PFSK-1 (cell line): ENCODE measurements at regions not wholly inside any gene's neighbourhood (a gene's known extent, or its start where the extent isn't known, plus 50 kb on each side); places are given as distances from the start of the nearest gene placed in this dataset.

ENCODE experiments used
- FOXP2 ChIP-seq: optimal IDR thresholded peaks from 2 replicates; pipeline ENCODE3; 2011; ENCODE audit warnings: borderline replicate concordance, control low read depth, inconsistent platforms; ENCODE audit not compliant: insufficient read depth; ENCODE audit errors: extremely low read length, extremely low read depth
- POLR2AphosphoS5 ChIP-seq: IDR thresholded peaks from 2 replicates; pipeline ENCODE4 v1.6.1; 2012; ENCODE audit warnings: low read depth, mild to moderate bottlenecking, control low read depth, low read length, moderate library complexity
- REST ChIP-seq, 2 experiments: IDR thresholded peaks; 2 replicates each; pipeline versions ENCODE4 v1.6.1 to v1.8.0; 2011 to 2012; ENCODE audit warnings: low read depth in 2 of 2, low read length in 2 of 2, control low read depth in 1 of 2, inconsistent platforms in 1 of 2, mild to moderate bottlenecking in 1 of 2, moderate library complexity in 1 of 2; ENCODE audit not compliant: insufficient read depth in 1 of 2
- SIN3A ChIP-seq: IDR thresholded peaks from 2 replicates; pipeline ENCODE4 v1.6.1; 2012; ENCODE audit warnings: mild to moderate bottlenecking, low read length, moderate library complexity, borderline replicate concordance; ENCODE audit not compliant: insufficient read depth
- TAF1 ChIP-seq: IDR thresholded peaks from 2 replicates; pipeline ENCODE4 v1.6.1; 2012; ENCODE audit warnings: low read length, control low read depth, borderline replicate concordance; ENCODE audit not compliant: insufficient read depth

DNA sequence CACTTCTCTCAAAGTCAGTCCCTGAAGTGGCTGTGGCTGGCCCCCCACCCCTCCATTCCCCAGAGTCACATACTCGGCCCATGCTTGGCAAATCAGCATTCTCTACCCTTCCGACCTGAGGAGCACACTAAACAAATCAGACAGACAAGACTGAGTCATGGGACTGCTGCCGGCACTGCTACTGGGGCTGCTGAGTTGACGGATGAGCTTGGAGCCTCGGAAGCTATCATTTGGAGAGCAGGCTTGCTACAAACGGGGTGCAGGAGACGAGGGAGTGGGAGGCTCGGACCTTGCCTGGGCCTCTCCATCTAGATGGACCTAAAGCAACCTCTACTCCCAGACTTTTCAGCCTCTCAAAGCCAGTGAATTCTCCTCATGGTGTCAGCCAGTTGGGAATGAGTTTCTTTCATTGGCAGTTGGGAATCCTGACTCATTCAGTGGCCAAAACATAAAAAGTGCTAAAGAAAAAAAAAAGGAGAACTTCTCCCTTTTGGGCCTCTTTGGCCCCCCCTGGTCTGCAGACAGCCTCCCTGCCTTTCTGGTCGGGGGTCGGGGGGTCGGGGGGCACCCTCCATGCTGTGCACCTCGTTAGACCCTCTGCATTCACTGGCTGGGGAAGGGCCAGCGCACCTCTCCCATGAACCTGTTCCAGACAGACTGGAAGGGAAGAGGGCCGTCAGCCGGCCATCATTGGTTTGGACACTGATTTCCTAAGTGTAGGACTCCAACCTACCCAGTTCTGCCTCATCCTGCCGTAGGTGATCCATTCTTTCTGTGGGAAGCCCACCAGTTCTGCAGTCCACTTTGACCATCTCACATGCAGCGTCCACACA, 52.3 kb upstream of the COL13A1 start:
- TF ChIP-seq POLR2AphosphoS5 = no peak
- no peak for TF ChIP-seq SIN3A
- no peak for TF ChIP-seq TAF1
- no peak for TF ChIP-seq REST (IDR thresholded peaks at IDR 0.05; ENCODE audit: insufficient read depth in 1 of 2, low read depth in 2 of 2, low read length in 2 of 2)
- no peak for TF ChIP-seq FOXP2

GRCh38 chr10:69750011-69750373, 51.7 kb upstream of the COL13A1 start:
- no peak for TF ChIP-seq FOXP2
- TF ChIP-seq TAF1 = no peak
- TF ChIP-seq SIN3A = no peak
- no peak for TF ChIP-seq POLR2AphosphoS5
- no peak for TF ChIP-seq REST (IDR thresholded peaks at IDR 0.05; ENCODE audit: insufficient read depth in 1 of 2, low read depth in 2 of 2, low read length in 2 of 2)

DNA sequence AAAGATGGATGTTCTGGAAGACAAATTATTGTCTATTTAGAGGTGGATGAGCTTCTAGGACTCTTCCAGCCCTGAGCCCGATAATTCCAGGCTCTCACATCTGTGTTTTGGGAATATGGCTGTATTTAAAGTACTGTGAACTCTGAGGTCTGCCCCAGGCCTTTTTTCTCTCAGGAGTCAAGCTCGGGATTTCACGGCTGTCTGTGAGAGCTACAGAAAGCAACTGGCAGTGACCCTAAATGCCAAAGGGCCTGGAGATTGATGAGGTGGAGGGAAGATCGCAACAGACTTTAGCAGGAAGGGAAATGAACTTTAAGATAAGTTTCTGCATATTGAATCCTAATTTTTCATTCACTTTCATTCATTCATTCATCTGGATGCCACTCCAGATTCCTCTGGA, 51.0 kb upstream of the COL13A1 start:
- no peak for TF ChIP-seq REST (IDR thresholded peaks at IDR 0.05; ENCODE audit: insufficient read depth in 1 of 2, low read depth in 2 of 2, low read length in 2 of 2)
- TF ChIP-seq TAF1 = no peak
- TF ChIP-seq POLR2AphosphoS5 = no peak
- no peak for TF ChIP-seq FOXP2
- TF ChIP-seq SIN3A = no peak

DNA sequence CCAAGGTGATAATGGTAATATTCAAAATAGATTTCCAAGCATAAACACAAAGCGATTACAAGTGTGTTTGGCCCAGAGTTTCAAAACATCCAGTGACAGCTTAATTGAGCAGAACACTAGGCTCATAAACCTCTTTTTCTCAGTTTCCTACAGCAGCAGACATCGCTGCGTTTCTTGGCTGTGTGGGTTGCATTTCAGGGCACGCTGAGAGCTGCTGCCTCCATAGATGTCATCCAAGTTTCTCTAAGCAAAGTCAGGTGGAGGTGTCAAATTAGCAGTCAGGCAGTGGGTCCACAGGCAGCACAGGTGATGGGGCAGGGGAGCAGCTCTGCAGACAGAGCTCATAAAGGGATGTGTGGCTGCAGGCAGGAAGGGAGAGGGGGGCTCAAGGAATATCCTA, 50.5 kb upstream of the COL13A1 start:
- TF ChIP-seq FOXP2 (no peak), POLR2AphosphoS5 (no peak), SIN3A (no peak), REST (IDR thresholded peaks at IDR 0.05; ENCODE audit: insufficient read depth in 1 of 2, low read depth in 2 of 2, low read length in 2 of 2) (no peak), TAF1 (no peak)
